ENCODE measurements at regions not wholly inside any gene's neighbourhood (a gene's known extent, or its start where the extent isn't known, plus 50 kb on each side); places are given as distances from the start of the nearest gene placed in this dataset.

GRCh38 chr14:36245223-36245622, 68.7 kb upstream of the PTCSC3 start:
- no peak for DNase-seq

- no peak for DNase-seq
Observed at GRCh38 chr14:36243183-36243582, 66.7 kb upstream of the PTCSC3 start.

- DNase-seq = no peak
Observed at GRCh38 chr14:36241183-36241582, 64.7 kb upstream of the PTCSC3 start.

- peak; percentile 4 for DNase-seq
Observed at GRCh38 chr14:36238666-36239363, 62.3 kb upstream of the PTCSC3 start.

GRCh38 chr14:36233217-36233616, 56.7 kb upstream of the PTCSC3 start:
- no peak for DNase-seq

GRCh38 chr14:36229262-36229661, 52.7 kb upstream of the PTCSC3 start:
- no peak for DNase-seq

- DNase-seq = no peak
Observed at GRCh38 chr14:36227802-36228201, 51.3 kb upstream of the PTCSC3 start.

GRCh38 chr14:36227344-36227743, 50.8 kb upstream of the PTCSC3 start:
- no peak for DNase-seq

Measured in activated naive CD4-positive, alpha-beta T cell treated with Interleukin-2 at 50 U/mL for 16 hours (primary cell).